Mesothelial cell of epicardium (in vitro differentiated cells): ENCODE measurements at regions not wholly inside any gene's neighbourhood (a gene's known extent, or its start where the extent isn't known, plus 50 kb on each side); places are given as distances from the start of the nearest gene placed in this dataset.

ENCODE experiments used
- DNase-seq, 2 experiments: peaks; one replicate each; pipeline ENCODE4 v3.0.0; 2021; ENCODE audit warnings: low spot score in 2 of 2; ENCODE audit not compliant: unreplicated experiment in 2 of 2
- H3K27ac Mint-ChIP-seq: 2 replicates; pipeline ENCODE4 v1.8.0; 2021; ENCODE audit warnings: mixed read lengths
- H3K27me3 Mint-ChIP-seq: 2 replicates; pipeline ENCODE4 v1.8.0; 2021; ENCODE audit warnings: low read depth, mixed read lengths
- H3K36me3 Mint-ChIP-seq: 2 replicates; pipeline ENCODE4 v1.8.0; 2021; ENCODE audit warnings: mixed read lengths
- H3K4me1 Mint-ChIP-seq: 2 replicates; pipeline ENCODE4 v1.8.0; 2021; ENCODE audit warnings: mixed read lengths
- H3K4me3 Mint-ChIP-seq: 2 replicates; pipeline ENCODE4 v1.8.0; 2021; ENCODE audit warnings: mild to moderate bottlenecking, moderate library complexity, mixed read lengths
- H3K9me3 Mint-ChIP-seq: 2 replicates; pipeline ENCODE4 v1.8.0; 2021; ENCODE audit warnings: mixed read lengths
- CTCF ChIP-seq: fragments of 200-600 bp; sonication (generic); IDR thresholded peaks from one replicate; pipeline ENCODE4 v1.5.0; 2021; ENCODE audit warnings: antibody characterized with exemption; ENCODE audit not compliant: unreplicated experiment

GRCh38 chr5:68011801-68012200 lies 203.8 kb upstream of the PIK3R1 start:
- Mint-ChIP-seq H3K27ac (no peak overlapping the region), H3K4me3 (no peak overlapping the region), H3K36me3 (no peaks in the 10 kb centered on the region), H3K4me1 (peaks cover 2% of the 10 kb centered on the region), H3K9me3 (no peaks in the 10 kb centered on the region), H3K27me3 (no peaks in the 10 kb centered on the region)
- no peak for TF ChIP-seq CTCF
- DNase-seq, result no peak

- no peak overlapping the region for H3K27ac Mint-ChIP-seq
- peaks cover 2% of the 10 kb centered on the region for H3K4me1 Mint-ChIP-seq
- no peaks in the 10 kb centered on the region for H3K27me3 Mint-ChIP-seq
- no peak for TF ChIP-seq CTCF
- no peak for DNase-seq
- H3K9me3 Mint-ChIP-seq, result no peaks in the 10 kb centered on the region
- no peaks in the 10 kb centered on the region for H3K36me3 Mint-ChIP-seq
- no peak overlapping the region for H3K4me3 Mint-ChIP-seq
These were observed 204.2 kb upstream of the PIK3R1 start for GRCh38 chr5:68011259-68011760.

DNA sequence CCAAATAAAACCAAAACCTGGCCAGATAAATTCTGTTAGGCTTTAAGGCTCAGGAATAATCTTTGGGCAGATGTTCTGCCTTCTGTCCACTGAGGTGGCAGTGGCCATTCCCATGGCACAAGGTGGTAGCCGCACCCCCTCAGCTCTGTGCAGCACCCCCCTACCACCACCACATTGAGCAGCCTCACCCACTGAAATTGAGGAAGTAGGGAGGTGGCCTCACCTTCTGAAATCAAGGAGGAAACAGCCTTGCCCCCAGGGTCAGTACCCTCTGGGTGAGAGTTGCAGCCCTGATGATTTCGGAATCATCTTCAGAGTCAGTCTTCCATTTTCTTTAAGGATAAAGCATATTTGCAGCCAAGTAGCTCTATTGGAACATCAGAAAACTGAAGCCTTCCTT lies 204.8 kb upstream of the PIK3R1 start:
- H3K27ac Mint-ChIP-seq, result no peak overlapping the region
- no peaks in the 10 kb centered on the region for H3K27me3 Mint-ChIP-seq
- no peaks in the 10 kb centered on the region for H3K36me3 Mint-ChIP-seq
- no peak for TF ChIP-seq CTCF
- no peak overlapping the region for H3K4me3 Mint-ChIP-seq
- DNase-seq, result no peak
- peaks cover 2% of the 10 kb centered on the region for H3K4me1 Mint-ChIP-seq
- H3K9me3 Mint-ChIP-seq, result no peaks in the 10 kb centered on the region

- H3K27me3 Mint-ChIP-seq, result no peaks in the 10 kb centered on the region
- no peak overlapping the region for H3K27ac Mint-ChIP-seq
- no peak overlapping the region for H3K4me3 Mint-ChIP-seq
- no peak for DNase-seq
- no peaks in the 10 kb centered on the region for H3K4me1 Mint-ChIP-seq
- H3K9me3 Mint-ChIP-seq, result peaks cover under 1% of the 10 kb centered on the region
- no peak for TF ChIP-seq CTCF
- H3K36me3 Mint-ChIP-seq, result no peaks in the 10 kb centered on the region
These were observed 208.1 kb upstream of the PIK3R1 start for GRCh38 chr5:68007451-68007850.

- Mint-ChIP-seq H3K27me3 (no peaks in the 10 kb centered on the region), H3K4me1 (no peaks in the 10 kb centered on the region), H3K9me3 (peaks cover 3% of the 10 kb centered on the region), H3K27ac (no peak overlapping the region), H3K36me3 (no peaks in the 10 kb centered on the region), H3K4me3 (no peak overlapping the region)
- no peak for DNase-seq
- no peak for TF ChIP-seq CTCF
These were observed 212.7 kb upstream of the PIK3R1 start for GRCh38 chr5:68002836-68003235.

DNA sequence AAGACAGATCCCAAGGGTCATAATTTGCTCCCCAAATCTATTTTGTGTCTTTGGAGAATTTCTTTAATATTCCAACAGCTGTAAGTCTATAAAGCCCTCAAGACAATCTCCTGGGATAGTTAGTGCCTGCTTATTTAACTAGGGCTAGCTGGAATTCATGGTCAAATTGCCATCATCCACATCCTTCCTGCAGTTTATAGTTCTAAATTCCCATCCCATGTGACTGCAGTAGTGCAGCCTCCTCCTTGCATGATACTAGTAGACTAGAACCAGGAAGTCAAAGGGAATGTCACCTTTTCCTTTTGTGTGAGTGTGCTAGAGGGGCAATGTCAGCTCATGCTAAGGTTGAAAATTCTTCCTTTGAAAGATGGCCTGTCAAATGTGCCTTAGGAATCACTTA lies 214.8 kb upstream of the PIK3R1 start:
- no peak for DNase-seq
- TF ChIP-seq CTCF, result no peak
- H3K4me3 Mint-ChIP-seq, result no peak overlapping the region
- H3K4me1 Mint-ChIP-seq, result no peaks in the 10 kb centered on the region
- H3K9me3 Mint-ChIP-seq, result peaks cover 3% of the 10 kb centered on the region
- no peaks in the 10 kb centered on the region for H3K36me3 Mint-ChIP-seq
- no peak overlapping the region for H3K27ac Mint-ChIP-seq
- no peaks in the 10 kb centered on the region for H3K27me3 Mint-ChIP-seq
